GM23338 (cell line): ENCODE measurements at regions not wholly inside any gene's neighbourhood (a gene's known extent, or its start where the extent isn't known, plus 50 kb on each side); places are given as distances from the start of the nearest gene placed in this dataset.
"Not testable (repeated sequence)": the region's sequence is repeated elsewhere in the genome, so short reads cannot be mapped to it uniquely, and the experiment has no call there.

Experiments used
- ATAC-seq: fragments of 200-7000 bp; cut with Tn5 transposase; 3 replicates; pipeline ENCODE4 v1.9.1; 2020
- DNase-seq: peaks from one replicate; pipeline ENCODE4 v3.0.0-alpha.2; 2015; ENCODE audit warnings: low spot score
- H2AFZ ChIP-seq: fragments of 200-600 bp; sonication (generic); 2 replicates; pipeline ENCODE4 v1.8.0; 2016; ENCODE audit warnings: antibody characterized with exemption, mild to moderate bottlenecking, moderate library complexity
- H3F3A ChIP-seq: fragments of 200-600 bp; sonication (generic); replicated peaks from 2 replicates; pipeline ENCODE4 v1.8.0; 2017; ENCODE audit warnings: antibody characterized with exemption, mixed run types, low read depth
- H3K27ac ChIP-seq: fragments of 200-600 bp; sonication (generic); 2 replicates; pipeline ENCODE4 v1.6.1; 2016; ENCODE audit warnings: low read depth
- H3K27me3 ChIP-seq: fragments of 200-600 bp; sonication (generic); 2 replicates; pipeline ENCODE4 v1.8.0; 2016; ENCODE audit warnings: mild to moderate bottlenecking, mixed run types, moderate library complexity; ENCODE audit not compliant: insufficient read depth
- H3K36me3 ChIP-seq: fragments of 200-600 bp; sonication (generic); 2 replicates; pipeline ENCODE4 v1.8.0; 2016; ENCODE audit warnings: mild to moderate bottlenecking; ENCODE audit not compliant: insufficient read depth
- H3K4me1 ChIP-seq: fragments of 200-600 bp; sonication (generic); 2 replicates; pipeline ENCODE4 v1.8.0; 2016; ENCODE audit warnings: mild to moderate bottlenecking, moderate library complexity; ENCODE audit not compliant: insufficient read depth
- H3K4me2 ChIP-seq: fragments of 200-600 bp; sonication (generic); 2 replicates; pipeline ENCODE4 v1.7.1; 2017; ENCODE audit warnings: mixed run types
- H3K4me3 ChIP-seq: fragments of 200-600 bp; sonication (generic); 2 replicates; pipeline ENCODE4 v1.6.1; 2016; ENCODE audit warnings: mixed run types
- H3K79me2 ChIP-seq: fragments of 200-600 bp; sonication (generic); replicated peaks from 2 replicates; pipeline ENCODE4 v1.8.0; 2017; ENCODE audit warnings: mild to moderate bottlenecking; ENCODE audit not compliant: insufficient read depth
- H3K9me2 ChIP-seq: fragments of 200-600 bp; sonication (generic); 2 replicates; pipeline ENCODE4 v1.8.0; 2017; ENCODE audit not compliant: insufficient read depth
- H4K20me1 ChIP-seq: fragments of 200-600 bp; sonication (generic); replicated peaks from 2 replicates; pipeline ENCODE4 v1.8.0; 2017; ENCODE audit warnings: mild to moderate bottlenecking; ENCODE audit not compliant: insufficient read depth
- H3K27ac Mint-ChIP-seq: 2 replicates; pipeline ENCODE4 v1.8.0; 2020; ENCODE audit warnings: inconsistent platforms, mild to moderate bottlenecking, moderate library complexity, mixed read lengths
- H3K27me3 Mint-ChIP-seq: 3 replicates; pipeline ENCODE4 v1.8.0; 2022; ENCODE audit warnings: low read depth, mild to moderate bottlenecking, moderate library complexity, mixed read lengths, inconsistent platforms; ENCODE audit not compliant: insufficient read depth, poor library complexity
- H3K36me3 Mint-ChIP-seq: 3 replicates; pipeline ENCODE4 v1.8.0; 2021; ENCODE audit warnings: low read depth, mild to moderate bottlenecking, inconsistent platforms, moderate library complexity, mixed read lengths
- H3K4me1 Mint-ChIP-seq: 3 replicates; pipeline ENCODE4 v1.8.0; 2020; ENCODE audit warnings: mild to moderate bottlenecking, inconsistent platforms, mixed read lengths
- H3K4me3 Mint-ChIP-seq: 3 replicates; pipeline ENCODE4 v1.8.0; 2021; ENCODE audit warnings: moderate library complexity, mild to moderate bottlenecking, inconsistent platforms, mixed read lengths
- H3K9me3 Mint-ChIP-seq: 3 replicates; pipeline ENCODE4 v1.8.0; 2020; ENCODE audit warnings: moderate library complexity, mild to moderate bottlenecking, inconsistent platforms, mixed read lengths
- CREB1 ChIP-seq: fragments of 250-450 bp; sonication (Bioruptor Pico); IDR thresholded peaks from 2 replicates; pipeline ENCODE4 v1.5.0; 2020; ENCODE audit warnings: low read depth, mild to moderate bottlenecking, moderate library complexity
- NANOG ChIP-seq: IDR thresholded peaks from 2 replicates; pipeline ENCODE4 v1.6.1; 2016; ENCODE audit warnings: antibody characterized with exemption, borderline replicate concordance
- POLR2AphosphoS5 ChIP-seq: IDR thresholded peaks from 2 replicates; pipeline ENCODE4 v1.6.1; 2016; ENCODE audit warnings: antibody characterized with exemption, low read depth
- STAT1 ChIP-seq: IDR thresholded peaks from one replicate; pipeline ENCODE4 v1.6.1; 2016; ENCODE audit warnings: antibody characterized with exemption; ENCODE audit not compliant: unreplicated experiment
- ZNF114 ChIP-seq: fragments of 250-450 bp; sonication (Bioruptor Pico); IDR thresholded peaks from 2 replicates; pipeline ENCODE4 v1.5.0; 2020; ENCODE audit warnings: mild to moderate bottlenecking, moderate library complexity
- ZNF331 ChIP-seq: fragments of 250-450 bp; sonication (Bioruptor Pico); IDR thresholded peaks from 2 replicates; pipeline ENCODE4 v1.5.0; 2020; ENCODE audit warnings: low read depth, mild to moderate bottlenecking, moderate library complexity
- TF ChIP-seq, protein P1 (sequence below): IDR thresholded peaks from one replicate; pipeline ENCODE4 v1.6.1; 2018; ENCODE audit warnings: antibody characterized with exemption; ENCODE audit not compliant: unreplicated experiment
- TF ChIP-seq, protein P2 (sequence below), 2 experiments: fragments of 200-600 bp in 1 of 2; sonication (generic) in 1 of 2; conservative IDR thresholded peaks; 2 replicates each; pipeline versions ENCODE4 v1.5.1 to v1.6.1; 2016 to 2017; ENCODE audit warnings: antibody characterized with exemption in 2 of 2, low read depth in 2 of 2, mild to moderate bottlenecking in 2 of 2, moderate library complexity in 1 of 2

DNA sequence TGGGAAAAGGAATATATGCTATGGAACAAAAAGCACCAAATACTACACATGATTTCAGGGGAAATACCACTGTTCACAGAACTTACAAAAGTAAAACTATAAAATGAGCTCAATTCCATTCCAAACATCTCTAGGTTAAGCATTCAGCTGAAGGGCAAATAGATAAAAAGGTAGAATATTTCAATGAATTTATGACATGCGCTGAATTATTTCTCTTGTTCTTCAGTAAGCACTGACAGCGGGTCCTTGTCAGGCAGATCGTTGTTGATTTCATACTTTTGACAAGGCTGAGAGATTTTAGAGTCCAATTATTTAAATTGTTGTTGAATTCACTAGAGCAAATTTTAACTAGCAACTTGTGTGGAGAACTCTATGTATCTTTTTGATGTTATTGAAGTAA lies 449.6 kb downstream of the GUCY1A2 start (continued):
- no peak for TF ChIP-seq STAT1
- TF ChIP-seq ZNF114 (CRISPR knock-in tag), result no peak
- TF ChIP-seq POLR2AphosphoS5, result no peak
- TF ChIP-seq, protein P1, sequence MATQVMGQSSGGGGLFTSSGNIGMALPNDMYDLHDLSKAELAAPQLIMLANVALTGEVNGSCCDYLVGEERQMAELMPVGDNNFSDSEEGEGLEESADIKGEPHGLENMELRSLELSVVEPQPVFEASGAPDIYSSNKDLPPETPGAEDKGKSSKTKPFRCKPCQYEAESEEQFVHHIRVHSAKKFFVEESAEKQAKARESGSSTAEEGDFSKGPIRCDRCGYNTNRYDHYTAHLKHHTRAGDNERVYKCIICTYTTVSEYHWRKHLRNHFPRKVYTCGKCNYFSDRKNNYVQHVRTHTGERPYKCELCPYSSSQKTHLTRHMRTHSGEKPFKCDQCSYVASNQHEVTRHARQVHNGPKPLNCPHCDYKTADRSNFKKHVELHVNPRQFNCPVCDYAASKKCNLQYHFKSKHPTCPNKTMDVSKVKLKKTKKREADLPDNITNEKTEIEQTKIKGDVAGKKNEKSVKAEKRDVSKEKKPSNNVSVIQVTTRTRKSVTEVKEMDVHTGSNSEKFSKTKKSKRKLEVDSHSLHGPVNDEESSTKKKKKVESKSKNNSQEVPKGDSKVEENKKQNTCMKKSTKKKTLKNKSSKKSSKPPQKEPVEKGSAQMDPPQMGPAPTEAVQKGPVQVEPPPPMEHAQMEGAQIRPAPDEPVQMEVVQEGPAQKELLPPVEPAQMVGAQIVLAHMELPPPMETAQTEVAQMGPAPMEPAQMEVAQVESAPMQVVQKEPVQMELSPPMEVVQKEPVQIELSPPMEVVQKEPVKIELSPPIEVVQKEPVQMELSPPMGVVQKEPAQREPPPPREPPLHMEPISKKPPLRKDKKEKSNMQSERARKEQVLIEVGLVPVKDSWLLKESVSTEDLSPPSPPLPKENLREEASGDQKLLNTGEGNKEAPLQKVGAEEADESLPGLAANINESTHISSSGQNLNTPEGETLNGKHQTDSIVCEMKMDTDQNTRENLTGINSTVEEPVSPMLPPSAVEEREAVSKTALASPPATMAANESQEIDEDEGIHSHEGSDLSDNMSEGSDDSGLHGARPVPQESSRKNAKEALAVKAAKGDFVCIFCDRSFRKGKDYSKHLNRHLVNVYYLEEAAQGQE, result no peak

DNA sequence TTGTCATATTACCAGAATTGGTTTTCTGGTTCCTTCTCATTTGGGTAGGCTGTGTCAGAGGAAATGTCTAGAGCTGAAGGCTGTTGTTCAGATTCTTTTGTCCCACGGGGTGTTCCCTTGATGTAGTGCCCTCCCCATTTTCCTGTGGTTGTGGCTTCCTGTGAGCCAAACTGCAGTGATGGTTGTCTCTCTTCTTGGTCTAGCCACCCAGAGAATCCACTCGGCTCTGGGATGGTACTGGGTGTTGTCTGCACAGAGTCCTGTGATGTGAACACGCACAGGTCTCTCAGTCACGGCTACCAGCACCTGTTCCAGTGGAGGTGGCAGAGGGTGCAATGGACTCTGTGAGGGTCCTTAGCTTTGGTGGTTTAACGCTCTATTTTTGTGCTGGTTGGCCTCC lies 440.9 kb downstream of the GUCY1A2 start:
- H2AFZ ChIP-seq, H3K36me3 ChIP-seq, H3K27me3 ChIP-seq, H3K4me2 ChIP-seq, DNase-seq, H3K27ac ChIP-seq, H3K27ac Mint-ChIP-seq, H3K4me3 ChIP-seq, H3K4me3 Mint-ChIP-seq, ATAC-seq, H3K36me3 Mint-ChIP-seq, H4K20me1 ChIP-seq, H3K4me1 ChIP-seq, H3K27me3 Mint-ChIP-seq, H3K9me2 ChIP-seq, H3F3A ChIP-seq, H3K79me2 ChIP-seq, H3K4me1 Mint-ChIP-seq: not testable (repeated sequence)
- H3K9me3 Mint-ChIP-seq, result peaks cover 36% of the 10 kb centered on the region

DNA sequence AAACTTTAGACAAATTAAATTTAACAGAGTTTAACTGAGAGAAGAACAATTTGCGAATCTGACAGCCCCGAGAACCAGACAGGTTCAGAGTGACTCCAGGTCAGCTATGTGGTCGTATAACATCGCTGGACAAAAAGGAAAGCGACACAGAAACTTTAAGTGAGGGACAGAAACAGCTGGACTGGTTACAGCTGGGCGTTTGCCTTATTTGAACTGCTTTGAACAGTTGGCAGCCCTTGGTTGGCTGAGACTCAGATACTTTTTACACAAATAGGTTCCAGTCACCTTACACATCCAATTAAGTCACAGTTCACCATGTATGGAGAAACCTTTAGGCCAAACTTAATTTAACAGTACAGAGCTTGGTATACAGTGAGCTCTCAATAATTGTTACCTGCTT lies 436.9 kb downstream of the GUCY1A2 start:
- no peaks in the 10 kb centered on the region for H3K4me1 Mint-ChIP-seq
- H3K27ac Mint-ChIP-seq, result no peak overlapping the region
- H3K27me3 Mint-ChIP-seq, result peaks cover 1% of the 10 kb centered on the region
- H3K9me2 ChIP-seq, result peaks cover 8% of the 10 kb centered on the region; the same call in 1 of the 2 replicates
- ATAC-seq, result no peak
- no peak for DNase-seq
- no peaks in the 10 kb centered on the region for H3K79me2 ChIP-seq
- no peaks in the 10 kb centered on the region for H3K36me3 ChIP-seq
- peaks cover 22% of the 10 kb centered on the region for H3K9me3 Mint-ChIP-seq
- H4K20me1 ChIP-seq, result no peaks in the 10 kb centered on the region
- H3K4me1 ChIP-seq, result no peaks in the 10 kb centered on the region
- peaks cover 3% of the 10 kb centered on the region; the same call in 1 of the 3 replicates for H3K36me3 Mint-ChIP-seq
- no peaks in the 10 kb centered on the region for H3F3A ChIP-seq
- no peaks in the 10 kb centered on the region for H3K27me3 ChIP-seq
- no peak overlapping the region for H2AFZ ChIP-seq
- H3K4me3 Mint-ChIP-seq, result no peak overlapping the region
- no peak overlapping the region for H3K4me2 ChIP-seq
- H3K27ac ChIP-seq, result no peak overlapping the region
- no peak overlapping the region for H3K4me3 ChIP-seq
- TF ChIP-seq, protein P2, sequence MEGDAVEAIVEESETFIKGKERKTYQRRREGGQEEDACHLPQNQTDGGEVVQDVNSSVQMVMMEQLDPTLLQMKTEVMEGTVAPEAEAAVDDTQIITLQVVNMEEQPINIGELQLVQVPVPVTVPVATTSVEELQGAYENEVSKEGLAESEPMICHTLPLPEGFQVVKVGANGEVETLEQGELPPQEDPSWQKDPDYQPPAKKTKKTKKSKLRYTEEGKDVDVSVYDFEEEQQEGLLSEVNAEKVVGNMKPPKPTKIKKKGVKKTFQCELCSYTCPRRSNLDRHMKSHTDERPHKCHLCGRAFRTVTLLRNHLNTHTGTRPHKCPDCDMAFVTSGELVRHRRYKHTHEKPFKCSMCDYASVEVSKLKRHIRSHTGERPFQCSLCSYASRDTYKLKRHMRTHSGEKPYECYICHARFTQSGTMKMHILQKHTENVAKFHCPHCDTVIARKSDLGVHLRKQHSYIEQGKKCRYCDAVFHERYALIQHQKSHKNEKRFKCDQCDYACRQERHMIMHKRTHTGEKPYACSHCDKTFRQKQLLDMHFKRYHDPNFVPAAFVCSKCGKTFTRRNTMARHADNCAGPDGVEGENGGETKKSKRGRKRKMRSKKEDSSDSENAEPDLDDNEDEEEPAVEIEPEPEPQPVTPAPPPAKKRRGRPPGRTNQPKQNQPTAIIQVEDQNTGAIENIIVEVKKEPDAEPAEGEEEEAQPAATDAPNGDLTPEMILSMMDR (conservative IDR thresholded peaks at IDR 0.05; ENCODE audit: low read depth in 2 of 2), result no peak
- no peak for TF ChIP-seq POLR2AphosphoS5
- TF ChIP-seq CREB1, result no peak
- no peak for TF ChIP-seq NANOG
- TF ChIP-seq, protein P1, result no peak
- no peak for TF ChIP-seq STAT1
- no peak for TF ChIP-seq ZNF331
- TF ChIP-seq ZNF114 (CRISPR knock-in tag), result no peak
